ENCODE measurements at regions not wholly inside any gene's neighbourhood (a gene's known extent, or its start where the extent isn't known, plus 50 kb on each side); places are given as distances from the start of the nearest gene placed in this dataset.

GRCh38 chr18:69233465-69234054, 167.1 kb upstream of the DOK6 start:
- Histone ChIP-seq H3K36me3 (no peaks in the 10 kb centered on the region), H3K4me1 (no peaks in the 10 kb centered on the region), H3K27me3 (no peaks in the 10 kb centered on the region), H3K4me3 (ENCODE audit: low read depth, low read length) (no peak overlapping the region), H3K9me3 (no peaks in the 10 kb centered on the region)
- no peak for TF ChIP-seq CTCF (IDR thresholded peaks at IDR 0.05; ENCODE audit: low read depth, low read length)
- no peak for DNase-seq

GRCh38 chr18:69239849-69240674, 160.6 kb upstream of the DOK6 start:
- Histone ChIP-seq H3K4me1 (no peaks in the 10 kb centered on the region), H3K4me3 (ENCODE audit: low read depth, low read length) (no peak overlapping the region), H3K9me3 (no peaks in the 10 kb centered on the region), H3K36me3 (no peaks in the 10 kb centered on the region), H3K27me3 (no peaks in the 10 kb centered on the region)
- no peak for DNase-seq
- no peak for TF ChIP-seq CTCF (IDR thresholded peaks at IDR 0.05; ENCODE audit: low read depth, low read length)

- Histone ChIP-seq H3K4me3 (ENCODE audit: low read depth, low read length) (no peak overlapping the region), H3K36me3 (no peaks in the 10 kb centered on the region)
- no peak for DNase-seq
These were observed 154.7 kb upstream of the DOK6 start for GRCh38 chr18:69246027-69246426.

GRCh38 chr18:69250305-69251151, 150.2 kb upstream of the DOK6 start:
- no peaks in the 10 kb centered on the region for H3K4me1 ChIP-seq
- no peaks in the 10 kb centered on the region for H3K36me3 ChIP-seq

More at GRCh38 chr18:69246027-69246426, 154.7 kb upstream of the DOK6 start:
- TF ChIP-seq CTCF (IDR thresholded peaks at IDR 0.05; ENCODE audit: low read depth, low read length) = no peak
- Histone ChIP-seq H3K9me3 (no peaks in the 10 kb centered on the region), H3K4me1 (no peaks in the 10 kb centered on the region), H3K27me3 (no peaks in the 10 kb centered on the region)

GRCh38 chr18:69257861-69258458, 142.7 kb upstream of the DOK6 start:
- no peak for TF ChIP-seq CTCF (IDR thresholded peaks at IDR 0.05; ENCODE audit: low read depth, low read length)
- no peaks in the 10 kb centered on the region for H3K9me3 ChIP-seq
- H3K4me1 ChIP-seq = no peaks in the 10 kb centered on the region
- H3K27me3 ChIP-seq = no peaks in the 10 kb centered on the region
- DNase-seq = no peak
- no peak overlapping the region for H3K4me3 ChIP-seq (ENCODE audit: low read depth, low read length)
- H3K36me3 ChIP-seq = no peaks in the 10 kb centered on the region

More at GRCh38 chr18:69250305-69251151, 150.2 kb upstream of the DOK6 start:
- Histone ChIP-seq H3K27me3 (no peaks in the 10 kb centered on the region), H3K9me3 (no peaks in the 10 kb centered on the region), H3K4me3 (ENCODE audit: low read depth, low read length) (no peak overlapping the region)
- DNase-seq = no peak
- TF ChIP-seq CTCF (IDR thresholded peaks at IDR 0.05; ENCODE audit: low read depth, low read length) = no peak

Measured in BE2C (cell line).